Heart left ventricle (tissue), 13 donors: ENCODE measurements at regions not wholly inside any gene's neighbourhood (a gene's known extent, or its start where the extent isn't known, plus 50 kb on each side); places are given as distances from the start of the nearest gene placed in this dataset.

ENCODE experiments used
- POLR2A ChIP-seq, 2 donors: fragments of 450-650 bp; IDR thresholded peaks; one replicate each; pipeline ENCODE4 v1.6.1; 2017; ENCODE audit warnings: antibody characterized with exemption in 2 of 2, mild to moderate bottlenecking in 2 of 2, moderate library complexity in 2 of 2
- TF ChIP-seq, protein P1 (sequence below), 12 donors: fragments of 200-600 bp; sonication (generic) in 4 of 12; IDR thresholded peaks; one replicate each; pipeline versions ENCODE4 v1.5.0 to v1.8.0; 2018 to 2022; ENCODE audit warnings: antibody characterized with exemption in 12 of 12, mild to moderate bottlenecking in 5 of 12
- donor health status: ischemic (EF 13 %, LVEDD 7.1; RV severe dilation, severe dysfunction).
- donor health status: DM: no; HTN: yes; CAD: no.
- donor health status: DM: no; HTN: no; CAD: no.
- donor health status: ischemic (EF 25% LVEDD 6.9; RV normal size, moderate dysfunction).
- donor health status: ischemic (EF 25% LVEDD 5.7; RV mildly dilated, moderate dysfunction).
- donor health status: ischemic (EF 35%, LVEDD 5.7; RV mildly dilated, moderate dysfunction).
- donor health status: nonischemic (EF 11% LVEDD 7.7; RV severe dilation, severe dysfunction).
- donor health status: DM: yes; HTN: yes; CAD: no.
- donor health status: PGD.
- donor health status: ischemic (EF 29% LVEDD 5.4; RV normal size, mild dysfunction).
- donor health status: nonischemic (EF 23%, LVEDD 6.1; RV moderate dilation, normal function).

DNA sequence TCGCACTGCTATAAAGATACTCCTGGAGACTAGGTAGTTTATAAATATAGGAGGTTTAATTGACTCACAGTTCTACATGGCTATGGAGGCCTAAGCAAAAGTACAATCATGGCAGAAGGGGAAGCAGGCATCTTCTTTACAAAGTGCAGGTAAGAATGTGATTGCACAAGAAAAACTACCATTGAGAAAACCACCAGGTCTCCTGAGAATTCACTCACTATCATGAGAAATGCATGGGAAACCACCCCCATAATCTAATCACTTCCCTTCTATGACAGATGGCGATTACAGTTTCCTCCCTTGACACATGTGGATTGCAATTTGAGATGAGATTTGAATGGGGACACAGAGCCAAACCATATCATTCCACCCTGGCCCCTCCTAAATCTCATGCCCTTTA is 121.2 kb upstream of the ST8SIA4 start:
- TF ChIP-seq, protein P1, sequence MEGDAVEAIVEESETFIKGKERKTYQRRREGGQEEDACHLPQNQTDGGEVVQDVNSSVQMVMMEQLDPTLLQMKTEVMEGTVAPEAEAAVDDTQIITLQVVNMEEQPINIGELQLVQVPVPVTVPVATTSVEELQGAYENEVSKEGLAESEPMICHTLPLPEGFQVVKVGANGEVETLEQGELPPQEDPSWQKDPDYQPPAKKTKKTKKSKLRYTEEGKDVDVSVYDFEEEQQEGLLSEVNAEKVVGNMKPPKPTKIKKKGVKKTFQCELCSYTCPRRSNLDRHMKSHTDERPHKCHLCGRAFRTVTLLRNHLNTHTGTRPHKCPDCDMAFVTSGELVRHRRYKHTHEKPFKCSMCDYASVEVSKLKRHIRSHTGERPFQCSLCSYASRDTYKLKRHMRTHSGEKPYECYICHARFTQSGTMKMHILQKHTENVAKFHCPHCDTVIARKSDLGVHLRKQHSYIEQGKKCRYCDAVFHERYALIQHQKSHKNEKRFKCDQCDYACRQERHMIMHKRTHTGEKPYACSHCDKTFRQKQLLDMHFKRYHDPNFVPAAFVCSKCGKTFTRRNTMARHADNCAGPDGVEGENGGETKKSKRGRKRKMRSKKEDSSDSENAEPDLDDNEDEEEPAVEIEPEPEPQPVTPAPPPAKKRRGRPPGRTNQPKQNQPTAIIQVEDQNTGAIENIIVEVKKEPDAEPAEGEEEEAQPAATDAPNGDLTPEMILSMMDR (IDR thresholded peaks at IDR 0.05), result no peak
- TF ChIP-seq POLR2A (IDR thresholded peaks at IDR 0.05), result no peak
